SH-SY5Y (cell line): ENCODE measurements at regions not wholly inside any gene's neighbourhood (a gene's known extent, or its start where the extent isn't known, plus 50 kb on each side); places are given as distances from the start of the nearest gene placed in this dataset.

Experiments
- GATA2 ChIP-seq: IDR thresholded peaks from 2 replicates; pipeline ENCODE4 v1.6.1; 2011; ENCODE audit warnings: mild to moderate bottlenecking, low read depth, low read length
- GATA3 ChIP-seq: IDR thresholded peaks from 2 replicates; pipeline ENCODE4 v1.6.1; 2011; ENCODE audit warnings: low read depth, mild to moderate bottlenecking, low read length, moderate library complexity

GRCh38 chr15:95620934-95621579, 709.4 kb upstream of the NR2F2 start:
- TF ChIP-seq GATA2 (no peak), GATA3 (no peak)
